Parathyroid adenoma (tissue), 2 donors: ENCODE measurements at regions not wholly inside any gene's neighbourhood (a gene's known extent, or its start where the extent isn't known, plus 50 kb on each side); places are given as distances from the start of the nearest gene placed in this dataset.

Experiments
- H2AFZ ChIP-seq: fragments of 300-600 bp; sonication (generic); one replicate; pipeline ENCODE4 v1.7.0; 2017; ENCODE audit warnings: antibody characterized with exemption, mild to moderate bottlenecking
- H3K27ac ChIP-seq: fragments of 300-600 bp; sonication (generic); one replicate; pipeline ENCODE4 v1.7.0; 2017
- H3K27me3 ChIP-seq: fragments of 300-600 bp; sonication (generic); one replicate; pipeline ENCODE4 v1.7.0; 2017; ENCODE audit warnings: low read length; ENCODE audit not compliant: control insufficient read depth, insufficient read depth
- H3K36me3 ChIP-seq: fragments of 300-600 bp; sonication (generic); one replicate; pipeline ENCODE4 v1.7.0; 2017; ENCODE audit warnings: low read length; ENCODE audit not compliant: control insufficient read depth, insufficient read depth
- H3K4me1 ChIP-seq: fragments of 300-600 bp; sonication (generic); one replicate; pipeline ENCODE4 v1.7.0; 2017; ENCODE audit warnings: control low read depth
- H3K4me2 ChIP-seq: fragments of 300-600 bp; sonication (generic); one replicate; pipeline ENCODE4 v1.7.0; 2017; ENCODE audit warnings: low read length
- H3K4me3 ChIP-seq: fragments of 300-600 bp; sonication (generic); one replicate; pipeline ENCODE4 v1.7.0; 2017; ENCODE audit warnings: low read depth, low read length
- H3K79me2 ChIP-seq: fragments of 300-600 bp; sonication (generic); one replicate; pipeline ENCODE4 v1.7.0; 2017; ENCODE audit warnings: control low read depth
- H3K9ac ChIP-seq: fragments of 300-600 bp; sonication (generic); one replicate; pipeline ENCODE4 v1.7.0; 2017; ENCODE audit warnings: mild to moderate bottlenecking
- H3K9me3 ChIP-seq: fragments of 300-600 bp; sonication (generic); one replicate; pipeline ENCODE4 v1.7.0; 2017; ENCODE audit warnings: low read length; ENCODE audit not compliant: control insufficient read depth
- TF ChIP-seq, protein P1 (sequence below): fragments of 300-600 bp; sonication (generic); IDR thresholded peaks from one replicate; pipeline ENCODE4 v1.7.0; 2017; ENCODE audit warnings: antibody characterized with exemption, mild to moderate bottlenecking
- donor health status: primary hyperparathyroidism.

GRCh38 chr5:174235221-174236011 lies 189.9 kb downstream of the NSG2 start:
- no peak overlapping the region for H3K4me3 ChIP-seq
- no peak overlapping the region for H3K27ac ChIP-seq
- H2AFZ ChIP-seq, result no peak overlapping the region
- no peak overlapping the region for H3K4me2 ChIP-seq
- TF ChIP-seq, protein P1, sequence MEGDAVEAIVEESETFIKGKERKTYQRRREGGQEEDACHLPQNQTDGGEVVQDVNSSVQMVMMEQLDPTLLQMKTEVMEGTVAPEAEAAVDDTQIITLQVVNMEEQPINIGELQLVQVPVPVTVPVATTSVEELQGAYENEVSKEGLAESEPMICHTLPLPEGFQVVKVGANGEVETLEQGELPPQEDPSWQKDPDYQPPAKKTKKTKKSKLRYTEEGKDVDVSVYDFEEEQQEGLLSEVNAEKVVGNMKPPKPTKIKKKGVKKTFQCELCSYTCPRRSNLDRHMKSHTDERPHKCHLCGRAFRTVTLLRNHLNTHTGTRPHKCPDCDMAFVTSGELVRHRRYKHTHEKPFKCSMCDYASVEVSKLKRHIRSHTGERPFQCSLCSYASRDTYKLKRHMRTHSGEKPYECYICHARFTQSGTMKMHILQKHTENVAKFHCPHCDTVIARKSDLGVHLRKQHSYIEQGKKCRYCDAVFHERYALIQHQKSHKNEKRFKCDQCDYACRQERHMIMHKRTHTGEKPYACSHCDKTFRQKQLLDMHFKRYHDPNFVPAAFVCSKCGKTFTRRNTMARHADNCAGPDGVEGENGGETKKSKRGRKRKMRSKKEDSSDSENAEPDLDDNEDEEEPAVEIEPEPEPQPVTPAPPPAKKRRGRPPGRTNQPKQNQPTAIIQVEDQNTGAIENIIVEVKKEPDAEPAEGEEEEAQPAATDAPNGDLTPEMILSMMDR, result no peak
- H3K27me3 ChIP-seq, result no peaks in the 10 kb centered on the region
- H3K4me1 ChIP-seq, result no peaks in the 10 kb centered on the region
- H3K9me3 ChIP-seq, result no peaks in the 10 kb centered on the region
- no peaks in the 10 kb centered on the region for H3K36me3 ChIP-seq
- H3K9ac ChIP-seq, result no peak overlapping the region
- no peaks in the 10 kb centered on the region for H3K79me2 ChIP-seq

- no peak overlapping the region for H3K4me2 ChIP-seq
- no peak overlapping the region for H3K4me3 ChIP-seq
- no peaks in the 10 kb centered on the region for H3K4me1 ChIP-seq
- no peaks in the 10 kb centered on the region for H3K9me3 ChIP-seq
- TF ChIP-seq, protein P1, result no peak
- H3K79me2 ChIP-seq, result no peaks in the 10 kb centered on the region
- H3K27ac ChIP-seq, result no peak overlapping the region
- H3K9ac ChIP-seq, result no peak overlapping the region
- H2AFZ ChIP-seq, result no peak overlapping the region
- H3K36me3 ChIP-seq, result no peaks in the 10 kb centered on the region
- no peaks in the 10 kb centered on the region for H3K27me3 ChIP-seq
These were observed 190.6 kb downstream of the NSG2 start for GRCh38 chr5:174236070-174236469.

GRCh38 chr5:174239718-174240117 lies 194.2 kb downstream of the NSG2 start:
- TF ChIP-seq, protein P1, result no peak
- no peaks in the 10 kb centered on the region for H3K4me1 ChIP-seq
- H3K27me3 ChIP-seq, result no peaks in the 10 kb centered on the region
- H3K9ac ChIP-seq, result no peak overlapping the region
- H3K27ac ChIP-seq, result no peak overlapping the region
- no peak overlapping the region for H3K4me2 ChIP-seq
- H3K36me3 ChIP-seq, result no peaks in the 10 kb centered on the region
- no peaks in the 10 kb centered on the region for H3K9me3 ChIP-seq
- H3K79me2 ChIP-seq, result no peaks in the 10 kb centered on the region
- no peak overlapping the region for H3K4me3 ChIP-seq
- H2AFZ ChIP-seq, result no peak overlapping the region

- H3K4me2 ChIP-seq, result no peak overlapping the region
- no peaks in the 10 kb centered on the region for H3K79me2 ChIP-seq
- H2AFZ ChIP-seq, result no peak overlapping the region
- TF ChIP-seq, protein P1, result no peak
- no peaks in the 10 kb centered on the region for H3K36me3 ChIP-seq
- no peak overlapping the region for H3K27ac ChIP-seq
- H3K4me3 ChIP-seq, result no peak overlapping the region
- no peaks in the 10 kb centered on the region for H3K9me3 ChIP-seq
- H3K9ac ChIP-seq, result no peak overlapping the region
- no peaks in the 10 kb centered on the region for H3K27me3 ChIP-seq
- H3K4me1 ChIP-seq, result no peaks in the 10 kb centered on the region
These were observed 197.1 kb downstream of the NSG2 start for GRCh38 chr5:174242573-174242972.

DNA sequence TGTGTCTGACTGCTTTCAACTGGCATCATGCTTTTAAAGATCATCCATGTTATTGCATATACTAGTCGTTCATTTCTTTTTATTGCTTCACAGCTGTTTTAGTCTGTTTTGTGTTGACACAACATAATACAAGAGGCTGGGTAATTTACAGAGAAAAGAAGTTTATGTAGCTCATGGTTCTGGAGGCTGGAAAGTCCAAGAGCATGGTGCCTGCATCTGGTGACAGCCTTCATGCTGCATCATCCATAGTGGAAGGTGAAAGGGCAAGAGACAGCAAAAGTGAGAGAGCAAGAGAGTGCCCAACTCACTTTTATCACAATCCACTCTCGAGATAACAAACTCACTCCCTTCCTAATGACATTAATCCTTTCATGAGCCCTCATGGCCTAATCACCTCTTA lies 198.4 kb downstream of the NSG2 start:
- TF ChIP-seq, protein P1, result no peak
- no peak overlapping the region for H3K4me3 ChIP-seq
- no peak overlapping the region for H3K27ac ChIP-seq
- H3K4me2 ChIP-seq, result no peak overlapping the region
- no peaks in the 10 kb centered on the region for H3K27me3 ChIP-seq
- H3K9ac ChIP-seq, result no peak overlapping the region
- no peak overlapping the region for H2AFZ ChIP-seq
- no peaks in the 10 kb centered on the region for H3K79me2 ChIP-seq
- no peaks in the 10 kb centered on the region for H3K9me3 ChIP-seq
- H3K4me1 ChIP-seq, result no peaks in the 10 kb centered on the region
- H3K36me3 ChIP-seq, result no peaks in the 10 kb centered on the region
